ENCODE measurements at regions not wholly inside any gene's neighbourhood (a gene's known extent, or its start where the extent isn't known, plus 50 kb on each side); places are given as distances from the start of the nearest gene placed in this dataset.

- TF ChIP-seq POLR2A (IDR thresholded peaks at IDR 0.05; ENCODE audit: low read depth, low read length) (no peak), CTCF (conservative IDR thresholded peaks at IDR 0.05; ENCODE audit: low read depth, low read length) (no peak), BHLHE40 (IDR thresholded peaks at IDR 0.05; ENCODE audit: low read depth, low read length) (no peak), RFX5 (IDR thresholded peaks at IDR 0.05; ENCODE audit: low read depth, low read length) (no peak), RAD21 (IDR thresholded peaks at IDR 0.05; ENCODE audit: low read length) (no peak), SMC3 (IDR thresholded peaks at IDR 0.05; ENCODE audit: low read depth, low read length) (no peak), MAZ (IDR thresholded peaks at IDR 0.05; ENCODE audit: borderline replicate concordance, low read depth, low read length) (no peak), FOS (IDR thresholded peaks at IDR 0.05; ENCODE audit: low read depth, low read length) (no peak), RCOR1 (IDR thresholded peaks at IDR 0.05; ENCODE audit: insufficient replicate concordance, low read length) (no peak)
- TF ChIP-seq, protein P1, sequence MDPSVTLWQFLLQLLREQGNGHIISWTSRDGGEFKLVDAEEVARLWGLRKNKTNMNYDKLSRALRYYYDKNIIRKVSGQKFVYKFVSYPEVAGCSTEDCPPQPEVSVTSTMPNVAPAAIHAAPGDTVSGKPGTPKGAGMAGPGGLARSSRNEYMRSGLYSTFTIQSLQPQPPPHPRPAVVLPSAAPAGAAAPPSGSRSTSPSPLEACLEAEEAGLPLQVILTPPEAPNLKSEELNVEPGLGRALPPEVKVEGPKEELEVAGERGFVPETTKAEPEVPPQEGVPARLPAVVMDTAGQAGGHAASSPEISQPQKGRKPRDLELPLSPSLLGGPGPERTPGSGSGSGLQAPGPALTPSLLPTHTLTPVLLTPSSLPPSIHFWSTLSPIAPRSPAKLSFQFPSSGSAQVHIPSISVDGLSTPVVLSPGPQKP (IDR thresholded peaks at IDR 0.05; ENCODE audit: borderline replicate concordance, low read depth, low read length) = no peak
Measured at GRCh38 chr6:158259136-158259535, 53.1 kb upstream of the TULP4 start.
